H9 (cell line): ENCODE measurements at regions not wholly inside any gene's neighbourhood (a gene's known extent, or its start where the extent isn't known, plus 50 kb on each side); places are given as distances from the start of the nearest gene placed in this dataset.

ENCODE experiments used
- DNase-seq: peaks from one replicate; pipeline ENCODE4 v3.0.0-alpha.2; 2017
- H2AFZ ChIP-seq: one replicate; pipeline ENCODE4 v1.6.1; 2013; ENCODE audit warnings: mild to moderate bottlenecking, low read length, control low read depth, moderate library complexity
- H2AK5ac ChIP-seq: 2 replicates; pipeline ENCODE4 v1.6.1; 2013; ENCODE audit warnings: low read length, control low read depth, mixed read lengths; ENCODE audit not compliant: insufficient read length
- H2BK120ac ChIP-seq: one replicate; pipeline ENCODE4 v1.6.1; 2013; ENCODE audit warnings: low read depth, mild to moderate bottlenecking, low read length, control low read depth, inconsistent platforms; ENCODE audit not compliant: poor library complexity, severe bottlenecking
- H2BK12ac ChIP-seq: 2 replicates; pipeline ENCODE4 v1.6.1; 2013; ENCODE audit warnings: low read length, control low read depth, mixed read lengths, low read depth; ENCODE audit not compliant: insufficient read length
- H2BK15ac ChIP-seq: 2 replicates; pipeline ENCODE4 v1.6.1; 2013; ENCODE audit warnings: low read depth, low read length, control low read depth
- H2BK20ac ChIP-seq: one replicate; pipeline ENCODE4 v1.6.1; 2013; ENCODE audit warnings: low read depth, mild to moderate bottlenecking, low read length, control low read depth, inconsistent platforms; ENCODE audit not compliant: poor library complexity, severe bottlenecking
- H2BK5ac ChIP-seq: 2 replicates; pipeline ENCODE4 v1.6.1; 2013; ENCODE audit warnings: low read length, control low read depth, mixed read lengths; ENCODE audit not compliant: insufficient read length
- H3K14ac ChIP-seq: 2 replicates; pipeline ENCODE4 v1.6.1; 2013; ENCODE audit warnings: low read length, control low read depth; ENCODE audit not compliant: insufficient read depth
- H3K18ac ChIP-seq: 2 replicates; pipeline ENCODE4 v1.6.1; 2013; ENCODE audit warnings: low read depth, mild to moderate bottlenecking, mixed read lengths, low read length, control low read depth; ENCODE audit not compliant: insufficient read length
- H3K23ac ChIP-seq: 2 replicates; pipeline ENCODE4 v1.6.1; 2013; ENCODE audit warnings: low read length, control low read depth, mixed read lengths, low read depth; ENCODE audit not compliant: insufficient read length
- H3K23me2 ChIP-seq: 2 replicates; pipeline ENCODE4 v1.6.1; 2013; ENCODE audit warnings: low read depth, mild to moderate bottlenecking, mixed read lengths, low read length, control low read depth; ENCODE audit not compliant: insufficient read length, poor library complexity, severe bottlenecking
- H3K27ac ChIP-seq: 2 replicates; pipeline ENCODE4 v1.5.1; 2013; ENCODE audit warnings: low read length, control low read depth, mixed read lengths, low read depth; ENCODE audit not compliant: insufficient read length
- H3K27me3 ChIP-seq: 2 replicates; pipeline ENCODE4 v1.6.1; 2013; ENCODE audit warnings: low read length, control low read depth, inconsistent platforms; ENCODE audit not compliant: insufficient read depth
- H3K4ac ChIP-seq: 2 replicates; pipeline ENCODE4 v1.6.1; 2013; ENCODE audit warnings: low read depth, mild to moderate bottlenecking, control low read depth, inconsistent platforms, low read length, moderate library complexity
- H3K4me1 ChIP-seq: 2 replicates; pipeline ENCODE4 v1.6.1; 2013; ENCODE audit warnings: low read length, control low read depth, inconsistent platforms; ENCODE audit not compliant: insufficient read depth
- H3K4me2 ChIP-seq: 2 replicates; pipeline ENCODE4 v1.6.1; 2013; ENCODE audit warnings: low read length, control low read depth, mixed read lengths; ENCODE audit not compliant: insufficient read length, insufficient read depth
- H3K56ac ChIP-seq: 2 replicates; pipeline ENCODE4 v1.6.1; 2013; ENCODE audit warnings: low read depth, mild to moderate bottlenecking, mixed read lengths, low read length, control low read depth; ENCODE audit not compliant: insufficient read length
- H3K79me1 ChIP-seq: 2 replicates; pipeline ENCODE4 v1.6.1; 2013; ENCODE audit warnings: low read depth, mild to moderate bottlenecking, moderate library complexity, low read length, control low read depth, inconsistent platforms; ENCODE audit not compliant: insufficient read depth, poor library complexity, severe bottlenecking
- H3K79me2 ChIP-seq: 2 replicates; pipeline ENCODE4 v1.6.1; 2013; ENCODE audit warnings: low read length, control low read depth, inconsistent platforms; ENCODE audit not compliant: insufficient read depth
- H3K9ac ChIP-seq: 2 replicates; pipeline ENCODE4 v1.6.1; 2013; ENCODE audit warnings: low read length, control low read depth, mixed read lengths; ENCODE audit not compliant: insufficient read length; ENCODE audit errors: extremely low read depth
- H3K9me3 ChIP-seq: one replicate; pipeline ENCODE4 v1.6.1; 2013; ENCODE audit warnings: low read depth, low read length, inconsistent platforms; ENCODE audit not compliant: control insufficient read depth
- H3T11ph ChIP-seq: one replicate; pipeline ENCODE4 v1.6.1; 2013; ENCODE audit warnings: mild to moderate bottlenecking, low read length, control low read depth, inconsistent platforms
- H4K20me1 ChIP-seq: one replicate; pipeline ENCODE4 v1.6.1; 2013; ENCODE audit not compliant: control insufficient read depth, insufficient read length, insufficient read depth
- H4K5ac ChIP-seq: 2 replicates; pipeline ENCODE4 v1.6.1; 2013; ENCODE audit warnings: low read depth, mild to moderate bottlenecking, mixed read lengths, low read length, control low read depth; ENCODE audit not compliant: insufficient read length
- H4K8ac ChIP-seq: replicated peaks from 2 replicates; pipeline ENCODE4 v1.6.1; 2013; ENCODE audit warnings: low read length, control low read depth, mixed read lengths, low read depth; ENCODE audit not compliant: insufficient read length
- H4K91ac ChIP-seq: 2 replicates; pipeline ENCODE4 v1.6.1; 2013; ENCODE audit warnings: low read depth, mild to moderate bottlenecking, moderate library complexity, mixed read lengths, low read length, control low read depth; ENCODE audit not compliant: insufficient read length
- H3K27ac Mint-ChIP-seq, 3 experiments: 2 replicates in 2 of 3; 3 replicates in 1 of 3; pipeline ENCODE4 v1.8.0; 2020 to 2021; ENCODE audit warnings: mixed read lengths in 3 of 3, mild to moderate bottlenecking in 1 of 3, moderate library complexity in 1 of 3
- H3K27me3 Mint-ChIP-seq: 2 replicates; pipeline ENCODE4 v1.8.0; 2021; ENCODE audit warnings: low read depth, mild to moderate bottlenecking, moderate library complexity, mixed read lengths
- H3K36me3 Mint-ChIP-seq, 3 experiments: 2 replicates in 2 of 3; 3 replicates in 1 of 3; pipeline ENCODE4 v1.8.0; 2020 to 2021; ENCODE audit warnings: low read depth in 3 of 3, mixed read lengths in 3 of 3; ENCODE audit not compliant: insufficient read depth in 1 of 3
- H3K4me1 Mint-ChIP-seq, 2 experiments: 2 replicates each; pipeline ENCODE4 v1.8.0; 2020; ENCODE audit warnings: mixed read lengths in 2 of 2
- H3K4me3 Mint-ChIP-seq, 2 experiments: 2 replicates in 1 of 2; 3 replicates in 1 of 2; pipeline ENCODE4 v1.8.0; 2020 to 2021; ENCODE audit warnings: mild to moderate bottlenecking in 2 of 2, mixed read lengths in 2 of 2, moderate library complexity in 1 of 2
- H3K9me3 Mint-ChIP-seq, 2 experiments: 2 replicates in 1 of 2; 3 replicates in 1 of 2; pipeline ENCODE4 v1.8.0; 2020; ENCODE audit warnings: mild to moderate bottlenecking in 2 of 2, mixed read lengths in 2 of 2, moderate library complexity in 1 of 2
- WGBS: extraction: QIAGEN DNeasy Blood & Tissue Kit; methylation state at CpG from one replicate; pipeline ENCODE4 v1.1.7; 2013; ENCODE audit warnings: missing lambda C conversion rate, low lambda C conversion rate, mixed read lengths; ENCODE audit not compliant: insufficient read length; ENCODE audit errors: extremely low coverage; 5-methylcytosine and 5-hydroxymethylcytosine counted together
- TF ChIP-seq, protein P1 (sequence below): fragments of 200-600 bp; sonication (generic); conservative IDR thresholded peaks from 3 replicates; pipeline ENCODE4 v1.8.0; 2021; ENCODE audit warnings: antibody characterized with exemption, mild to moderate bottlenecking

- Histone ChIP-seq H2BK20ac (no peak overlapping the region), H3K18ac (no peak overlapping the region), H3K23ac (no peak overlapping the region), H2BK12ac (no peak overlapping the region), H4K20me1 (no peaks in the 10 kb centered on the region), H2BK120ac (no peak overlapping the region), H3K27ac (no peak overlapping the region), H3K79me1 (no peaks in the 10 kb centered on the region), H3K27me3 (no peaks in the 10 kb centered on the region), H4K5ac (no peak overlapping the region), H3K4me1 (no peaks in the 10 kb centered on the region), H3K9me3 (no peaks in the 10 kb centered on the region), H3K9ac (no peak overlapping the region), H3T11ph (no peak overlapping the region), H2BK15ac (no peak overlapping the region), H2AFZ (no peak overlapping the region), H3K4ac (no peak overlapping the region), H2AK5ac (no peak overlapping the region), H4K8ac (no peak overlapping the region), H3K56ac (no peak overlapping the region), H3K23me2 (no peaks in the 10 kb centered on the region), H4K91ac (no peak overlapping the region), H3K14ac (no peak overlapping the region), H3K79me2 (no peaks in the 10 kb centered on the region), H2BK5ac (no peak overlapping the region), H3K4me2 (no peak overlapping the region)
- TF ChIP-seq, protein P1, sequence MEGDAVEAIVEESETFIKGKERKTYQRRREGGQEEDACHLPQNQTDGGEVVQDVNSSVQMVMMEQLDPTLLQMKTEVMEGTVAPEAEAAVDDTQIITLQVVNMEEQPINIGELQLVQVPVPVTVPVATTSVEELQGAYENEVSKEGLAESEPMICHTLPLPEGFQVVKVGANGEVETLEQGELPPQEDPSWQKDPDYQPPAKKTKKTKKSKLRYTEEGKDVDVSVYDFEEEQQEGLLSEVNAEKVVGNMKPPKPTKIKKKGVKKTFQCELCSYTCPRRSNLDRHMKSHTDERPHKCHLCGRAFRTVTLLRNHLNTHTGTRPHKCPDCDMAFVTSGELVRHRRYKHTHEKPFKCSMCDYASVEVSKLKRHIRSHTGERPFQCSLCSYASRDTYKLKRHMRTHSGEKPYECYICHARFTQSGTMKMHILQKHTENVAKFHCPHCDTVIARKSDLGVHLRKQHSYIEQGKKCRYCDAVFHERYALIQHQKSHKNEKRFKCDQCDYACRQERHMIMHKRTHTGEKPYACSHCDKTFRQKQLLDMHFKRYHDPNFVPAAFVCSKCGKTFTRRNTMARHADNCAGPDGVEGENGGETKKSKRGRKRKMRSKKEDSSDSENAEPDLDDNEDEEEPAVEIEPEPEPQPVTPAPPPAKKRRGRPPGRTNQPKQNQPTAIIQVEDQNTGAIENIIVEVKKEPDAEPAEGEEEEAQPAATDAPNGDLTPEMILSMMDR = peak; percentile 40; the same call in 2 of the 3 replicates
- Mint-ChIP-seq H3K27ac (no peak overlapping the region), H3K9me3 (no peaks in the 10 kb centered on the region), H3K4me3 (no peak overlapping the region), H3K27me3 (no peaks in the 10 kb centered on the region), H3K36me3 (no peaks in the 10 kb centered on the region), H3K4me1 (peaks cover 0 to 3% of the 10 kb centered on the region in 2 experiments; a peak in 1 of 4 replicates)
- DNase-seq = peak; percentile 36
- no CpG with 5 or more reads among the region's 4 CpGs for WGBS
These were observed 173.5 kb downstream of the MREG start for GRCh38 chr2:215839816-215840215.
